Ascending aorta (tissue), 2 donors: ENCODE measurements at regions not wholly inside any gene's neighbourhood (a gene's known extent, or its start where the extent isn't known, plus 50 kb on each side); places are given as distances from the start of the nearest gene placed in this dataset.
"Not testable (repeated sequence)": the region's sequence is repeated elsewhere in the genome, so short reads cannot be mapped to it uniquely, and the experiment has no call there.

Source experiments
- DNase-seq, 2 donors: peaks; one replicate each; pipeline ENCODE4 v3.0.0-alpha.2; 2019; ENCODE audit warnings: low spot score in 2 of 2
- H3K27ac ChIP-seq, 2 donors: fragments of 200-600 bp; sonication (generic); one replicate each; pipeline ENCODE4 v1.5.1; 2016 to 2017; ENCODE audit warnings: mild to moderate bottlenecking in 1 of 2
- H3K27me3 ChIP-seq: fragments of 200-600 bp; sonication (generic); one replicate; pipeline ENCODE4 v1.5.1; 2017
- H3K36me3 ChIP-seq, 2 donors: fragments of 200-600 bp; sonication (generic); one replicate each; pipeline ENCODE4 v1.5.1; 2016
- H3K4me1 ChIP-seq, 2 donors: fragments of 200-600 bp; sonication (generic); one replicate each; pipeline ENCODE4 v1.5.1; 2016 to 2017; ENCODE audit warnings: mild to moderate bottlenecking in 1 of 2
- H3K4me3 ChIP-seq, 2 donors: fragments of 200-600 bp; sonication (generic); one replicate each; pipeline ENCODE4 v1.5.1; 2016 to 2017; ENCODE audit warnings: mild to moderate bottlenecking in 1 of 2
- H3K9me3 ChIP-seq, 2 donors: fragments of 200-600 bp; sonication (generic); one replicate each; pipeline ENCODE4 v1.5.1; 2016
- CTCF ChIP-seq, 3 experiments: fragments of 200-600 bp in 2 of 3; fragments of 450-650 bp in 1 of 3; sonication (generic) in 2 of 3; IDR thresholded peaks; one replicate each; pipeline ENCODE4 v1.5.1; 2016 to 2019; ENCODE audit warnings: antibody characterized with exemption in 3 of 3, mild to moderate bottlenecking in 1 of 3, moderate library complexity in 1 of 3
- intact Hi-C: fragments of 100-400 bp; cut with DNase I; formaldehyde crosslinking; loops from one replicate; pipeline ENCODE4 v1.15.1; 2023

GRCh38 chr6:112513175-112513574, 166.0 kb downstream of the RFPL4B start:
- H3K27ac ChIP-seq, result no peak overlapping the region
- no peak overlapping the region for H3K4me3 ChIP-seq
- H3K27me3 ChIP-seq, result no peaks in the 10 kb centered on the region
- intact Hi-C loops, result no loop called here
- H3K4me1 ChIP-seq, result no peaks in the 10 kb centered on the region
- no peaks in the 10 kb centered on the region for H3K36me3 ChIP-seq
- DNase-seq, result no peak
- H3K9me3 ChIP-seq, result no peaks in the 10 kb centered on the region
- no peak for TF ChIP-seq CTCF (IDR thresholded peaks at IDR 0.05)

DNA sequence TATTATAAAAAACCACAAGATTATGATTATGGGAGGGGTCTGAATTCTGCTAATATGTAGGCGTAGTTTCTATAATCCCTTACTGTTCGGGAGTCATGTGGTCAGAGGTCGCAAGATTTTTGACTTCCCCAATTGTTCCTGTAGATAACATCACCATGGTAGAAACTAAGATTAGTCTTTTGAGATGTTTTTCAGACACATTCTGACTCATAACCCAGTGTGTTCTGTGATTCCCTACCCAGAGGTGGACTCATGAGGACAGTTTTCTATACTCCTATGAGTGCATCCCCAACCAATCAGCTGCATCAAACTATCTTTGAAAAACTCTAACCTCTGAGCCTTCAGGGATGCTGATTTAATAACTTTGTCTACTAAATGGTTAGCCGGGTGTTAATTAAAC, 175.5 kb downstream of the RFPL4B start:
- H3K4me1 ChIP-seq, result no peaks in the 10 kb centered on the region
- intact Hi-C loops, result no loop called here
- H3K36me3 ChIP-seq, result no peaks in the 10 kb centered on the region
- no peak overlapping the region for H3K4me3 ChIP-seq
- no peak for TF ChIP-seq CTCF (IDR thresholded peaks at IDR 0.05)
- no peaks in the 10 kb centered on the region for H3K9me3 ChIP-seq
- no peaks in the 10 kb centered on the region for H3K27me3 ChIP-seq
- no peak overlapping the region for H3K27ac ChIP-seq
- no peak for DNase-seq

DNA sequence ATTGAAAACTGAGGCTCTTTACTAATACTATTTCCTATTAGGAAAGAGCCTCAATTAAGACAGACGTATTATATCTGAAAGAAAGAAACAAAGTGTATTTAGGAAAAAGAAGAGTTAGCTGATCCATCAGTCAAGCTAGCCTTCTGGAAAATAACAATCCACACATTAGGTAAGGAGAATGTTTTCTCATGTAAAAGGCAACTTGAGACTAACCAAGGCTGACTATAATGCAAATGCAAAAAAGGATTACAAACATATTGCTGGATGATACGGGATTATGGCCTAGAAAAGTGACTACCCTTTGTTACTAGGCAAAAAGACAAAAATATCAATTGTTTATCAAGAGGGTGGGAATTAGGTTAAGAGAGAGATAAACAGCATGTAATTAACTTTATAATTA, 176.9 kb downstream of the RFPL4B start:
- no peak for DNase-seq
- TF ChIP-seq CTCF (IDR thresholded peaks at IDR 0.05), result no peak
- no peaks in the 10 kb centered on the region for H3K36me3 ChIP-seq
- H3K27ac ChIP-seq, result no peak overlapping the region
- H3K4me3 ChIP-seq, result no peak overlapping the region
- H3K4me1 ChIP-seq, result no peaks in the 10 kb centered on the region
- no peaks in the 10 kb centered on the region for H3K27me3 ChIP-seq
- intact Hi-C loops, result no loop called here
- no peaks in the 10 kb centered on the region for H3K9me3 ChIP-seq

DNA sequence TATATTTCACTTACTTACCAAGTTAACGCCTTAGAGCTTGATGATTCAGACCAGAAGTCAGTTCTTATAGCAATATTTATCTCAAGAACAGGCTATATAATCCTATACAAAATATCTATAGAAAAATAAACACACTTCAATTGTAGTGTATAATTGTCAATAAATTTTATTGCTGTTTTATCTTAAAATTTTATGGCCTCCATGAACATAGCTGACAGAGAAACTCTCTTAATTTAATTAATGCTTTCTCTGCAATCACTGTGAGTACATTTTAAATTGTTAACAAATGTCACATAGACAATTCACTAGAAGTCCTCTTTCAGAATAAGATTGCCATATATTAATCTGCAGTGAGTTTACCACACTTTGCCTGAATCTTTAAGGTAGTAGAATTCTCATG, 178.6 kb downstream of the RFPL4B start:
- no peaks in the 10 kb centered on the region for H3K27me3 ChIP-seq
- H3K9me3 ChIP-seq, result no peaks in the 10 kb centered on the region
- H3K4me3 ChIP-seq, result no peak overlapping the region
- TF ChIP-seq CTCF (IDR thresholded peaks at IDR 0.05), result no peak
- no peak for DNase-seq
- H3K27ac ChIP-seq, result no peak overlapping the region
- intact Hi-C loops, result no loop called here
- no peaks in the 10 kb centered on the region for H3K4me1 ChIP-seq
- H3K36me3 ChIP-seq, result no peaks in the 10 kb centered on the region

DNA sequence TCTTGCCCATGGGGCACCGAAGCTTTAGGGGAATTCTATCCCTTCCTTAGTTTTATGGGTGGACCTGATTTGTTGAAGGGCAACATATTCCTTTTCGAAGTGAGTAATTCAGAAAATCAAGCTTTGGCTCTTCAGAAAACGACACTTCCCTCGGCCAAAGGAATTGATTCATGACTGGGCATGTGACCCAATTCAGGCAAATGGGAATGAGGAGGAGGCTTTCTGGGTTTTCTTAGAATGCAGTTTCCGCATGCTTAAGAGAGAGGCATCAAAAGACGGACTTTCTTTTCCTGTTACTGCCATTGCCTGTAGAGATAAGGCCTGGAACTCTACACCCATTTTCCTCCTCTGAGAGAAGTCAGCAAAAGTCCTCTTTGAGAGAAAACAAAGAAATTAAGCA, 179.5 kb downstream of the RFPL4B start:
- no peak for DNase-seq
- TF ChIP-seq CTCF (IDR thresholded peaks at IDR 0.05), result no peak
- H3K4me3 ChIP-seq, result no peak overlapping the region
- H3K36me3 ChIP-seq, result no peaks in the 10 kb centered on the region
- no peaks in the 10 kb centered on the region for H3K27me3 ChIP-seq
- H3K9me3 ChIP-seq, result no peaks in the 10 kb centered on the region
- intact Hi-C loops, result no loop called here
- H3K27ac ChIP-seq, result no peak overlapping the region
- H3K4me1 ChIP-seq, result no peaks in the 10 kb centered on the region

DNA sequence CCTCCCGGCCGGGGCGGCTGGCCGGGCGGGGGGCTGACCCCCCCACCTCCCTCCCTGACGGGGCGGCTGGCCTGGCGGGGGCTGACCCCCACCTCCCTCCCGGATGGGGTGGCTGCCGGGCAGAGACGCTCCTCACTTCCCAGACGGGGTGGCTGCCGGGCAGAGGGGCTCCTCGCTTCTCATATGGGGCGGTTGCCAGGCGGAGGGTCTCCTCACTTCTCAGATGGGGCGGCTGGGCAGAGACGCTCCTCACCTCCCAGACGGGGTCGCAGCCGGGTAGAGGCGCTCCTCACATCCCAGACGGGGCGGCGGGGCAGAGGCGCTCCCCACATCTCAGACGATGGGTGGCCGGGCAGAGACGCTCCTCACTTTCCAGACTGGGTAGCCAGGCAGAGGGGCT, 181.2 kb downstream of the RFPL4B start:
- DNase-seq, H3K27me3 ChIP-seq, H3K4me1 ChIP-seq, H3K36me3 ChIP-seq, H3K4me3 ChIP-seq, H3K9me3 ChIP-seq, intact Hi-C loops, H3K27ac ChIP-seq: not testable (repeated sequence)
